GM23248 (cell line): ENCODE measurements at regions not wholly inside any gene's neighbourhood (a gene's known extent, or its start where the extent isn't known, plus 50 kb on each side); places are given as distances from the start of the nearest gene placed in this dataset.

Experiments
- EZH2 ChIP-seq: fragments of 200-600 bp; sonication (generic); IDR thresholded peaks from 2 replicates; pipeline ENCODE4 v1.6.1; 2018; ENCODE audit warnings: antibody characterized with exemption, mild to moderate bottlenecking; ENCODE audit not compliant: insufficient read depth, poor library complexity, severe bottlenecking
- EZH2phosphoT487 ChIP-seq: fragments of 200-600 bp; sonication (generic); IDR thresholded peaks from 2 replicates; pipeline ENCODE4 v1.6.1; 2018; ENCODE audit warnings: antibody characterized with exemption, moderate library complexity, mild to moderate bottlenecking, low read depth; ENCODE audit not compliant: insufficient read depth

DNA sequence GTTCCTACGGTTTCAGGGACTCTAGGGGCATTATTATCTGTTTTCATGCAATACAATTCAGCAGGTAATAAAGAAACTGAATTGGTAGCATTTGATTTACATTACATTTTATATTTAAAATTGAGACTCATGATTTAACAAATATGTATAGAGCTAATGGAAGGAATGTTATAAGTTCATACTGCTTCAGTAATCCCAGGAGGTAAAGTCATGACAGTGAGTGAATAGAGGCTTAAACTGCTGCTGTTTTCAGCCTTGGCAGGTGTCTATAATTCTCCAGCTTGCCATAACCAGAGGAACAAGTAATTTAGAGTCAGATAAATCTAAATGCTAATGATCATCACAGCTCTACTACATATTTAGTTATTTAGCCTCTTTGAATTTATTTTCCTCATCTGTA lies 360.8 kb upstream of the MANEA start:
- TF ChIP-seq EZH2 (no peak), EZH2phosphoT487 (no peak)
